ENCODE measurements at regions not wholly inside any gene's neighbourhood (a gene's known extent, or its start where the extent isn't known, plus 50 kb on each side); places are given as distances from the start of the nearest gene placed in this dataset.

- TF ChIP-seq POLR2A (IDR thresholded peaks at IDR 0.05) (no peak), CTCF (IDR thresholded peaks at IDR 0.05) (no peak)
These were observed 474.4 kb downstream of the INSC start for GRCh38 chr11:15589070-15589626.
